ENCODE measurements at regions not wholly inside any gene's neighbourhood (a gene's known extent, or its start where the extent isn't known, plus 50 kb on each side); places are given as distances from the start of the nearest gene placed in this dataset.

DNA sequence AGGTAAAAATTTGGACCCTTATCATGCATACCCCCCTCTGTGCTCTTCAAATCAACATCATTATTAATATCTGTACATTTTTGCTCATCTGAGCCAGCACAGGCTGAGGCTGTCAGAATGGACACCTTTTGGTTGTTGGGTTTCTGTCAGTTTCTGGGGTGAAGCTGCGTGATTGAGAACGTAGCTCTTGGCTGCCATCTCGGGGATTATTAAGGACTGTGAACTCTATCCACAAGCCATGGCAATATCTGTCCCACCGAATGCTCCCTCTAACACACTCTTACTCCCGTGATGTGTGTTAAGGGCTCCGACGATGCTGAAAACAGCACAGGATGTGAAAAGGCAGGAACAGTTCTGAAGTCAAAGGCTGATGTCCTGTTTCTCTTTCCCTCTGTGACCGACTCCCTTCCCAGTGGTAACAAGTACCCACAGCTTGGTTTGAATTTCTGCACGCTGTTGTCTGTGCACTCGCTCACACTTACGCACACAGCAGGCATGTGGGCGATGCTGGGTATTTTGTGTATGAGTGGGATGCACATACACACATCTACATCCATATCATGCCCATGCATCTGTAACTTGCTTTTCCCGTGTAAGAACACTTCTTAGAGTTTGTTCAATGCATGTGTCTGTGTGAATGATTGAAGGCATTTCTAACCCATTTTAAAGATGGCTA is 405.6 kb downstream of the TMEM121 start:
- peak in 3 of 7 donors; percentile 1 to 60 (median 3) for DNase-seq
- no peaks in the 10 kb centered on the region for H3K27me3 ChIP-seq
- no peak for TF ChIP-seq POLR2A (IDR thresholded peaks at IDR 0.05)
- TF ChIP-seq, protein P1, sequence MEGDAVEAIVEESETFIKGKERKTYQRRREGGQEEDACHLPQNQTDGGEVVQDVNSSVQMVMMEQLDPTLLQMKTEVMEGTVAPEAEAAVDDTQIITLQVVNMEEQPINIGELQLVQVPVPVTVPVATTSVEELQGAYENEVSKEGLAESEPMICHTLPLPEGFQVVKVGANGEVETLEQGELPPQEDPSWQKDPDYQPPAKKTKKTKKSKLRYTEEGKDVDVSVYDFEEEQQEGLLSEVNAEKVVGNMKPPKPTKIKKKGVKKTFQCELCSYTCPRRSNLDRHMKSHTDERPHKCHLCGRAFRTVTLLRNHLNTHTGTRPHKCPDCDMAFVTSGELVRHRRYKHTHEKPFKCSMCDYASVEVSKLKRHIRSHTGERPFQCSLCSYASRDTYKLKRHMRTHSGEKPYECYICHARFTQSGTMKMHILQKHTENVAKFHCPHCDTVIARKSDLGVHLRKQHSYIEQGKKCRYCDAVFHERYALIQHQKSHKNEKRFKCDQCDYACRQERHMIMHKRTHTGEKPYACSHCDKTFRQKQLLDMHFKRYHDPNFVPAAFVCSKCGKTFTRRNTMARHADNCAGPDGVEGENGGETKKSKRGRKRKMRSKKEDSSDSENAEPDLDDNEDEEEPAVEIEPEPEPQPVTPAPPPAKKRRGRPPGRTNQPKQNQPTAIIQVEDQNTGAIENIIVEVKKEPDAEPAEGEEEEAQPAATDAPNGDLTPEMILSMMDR (IDR thresholded peaks at IDR 0.05) = no peak
- no peaks in the 10 kb centered on the region for H3K4me1 ChIP-seq (replicated peaks in 1 of 2)
- no peaks in the 10 kb centered on the region for H3K36me3 ChIP-seq (replicated peaks in 1 of 2)
- intact Hi-C loops (cut with DNase I) = no loop called here
- H3K4me3 ChIP-seq = no peak overlapping the region
- no peaks in the 10 kb centered on the region for H3K9me3 ChIP-seq (replicated peaks in 1 of 3)
- H3K27ac ChIP-seq = no peak overlapping the region
- 51 to 68% (median 62%) methylated on average over 13 of the region's 13 CpGs for WGBS, 4 donors

DNA sequence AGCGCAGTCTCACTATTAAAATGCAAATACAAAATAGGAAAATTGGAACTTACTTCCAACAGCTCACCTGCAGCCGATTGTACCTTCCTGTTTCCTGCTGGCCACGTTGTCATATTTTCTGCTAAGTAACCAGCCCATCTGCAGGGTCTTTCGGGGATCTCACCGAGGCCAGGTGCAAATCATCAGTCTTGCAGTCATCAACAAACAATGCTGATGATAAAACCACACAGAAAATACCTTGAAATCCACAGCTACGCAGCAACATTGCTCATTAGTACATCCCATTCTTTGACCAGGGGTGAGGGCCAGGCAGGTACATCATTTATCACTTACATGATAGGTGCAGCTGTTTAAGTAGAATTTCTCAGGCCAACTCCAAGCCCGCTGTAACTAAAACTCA is 406.9 kb downstream of the TMEM121 start:
- WGBS, 4 donors = 60 to 67% (median 63%) methylated on average over 7 of the region's 7 CpGs
- intact Hi-C loops (cut with DNase I) = no loop called here
- Histone ChIP-seq H3K27ac (no peak overlapping the region), H3K4me1 (replicated peaks in 1 of 2) (no peaks in the 10 kb centered on the region), H3K27me3 (no peaks in the 10 kb centered on the region), H3K9me3 (replicated peaks in 1 of 3) (no peaks in the 10 kb centered on the region), H3K36me3 (replicated peaks in 1 of 2) (no peaks in the 10 kb centered on the region), H3K4me3 (no peak overlapping the region)
- TF ChIP-seq, protein P1 (IDR thresholded peaks at IDR 0.05) = no peak
- TF ChIP-seq POLR2A (IDR thresholded peaks at IDR 0.05) = no peak
- peak in 2 of 7 donors; percentile 2 to 13 for DNase-seq

DNA sequence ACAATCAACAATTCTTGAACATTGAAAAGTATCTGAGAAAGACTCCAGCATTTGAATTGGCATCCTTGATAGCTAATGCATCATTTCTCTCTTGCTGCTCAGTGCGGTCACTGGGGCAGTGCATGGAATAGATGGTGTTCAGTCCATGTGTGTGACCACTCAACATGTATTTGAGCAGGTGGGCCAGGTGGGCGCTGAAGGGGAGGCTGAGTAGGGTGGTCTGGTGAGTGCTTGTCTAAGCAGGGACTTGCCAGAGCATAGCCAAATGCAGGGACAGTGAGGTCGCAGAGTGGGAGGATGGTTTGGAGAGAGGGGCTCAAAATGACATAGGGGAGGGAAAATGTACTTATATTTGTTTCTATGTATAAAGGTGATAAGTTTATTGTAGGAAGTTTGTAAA is 409.0 kb downstream of the TMEM121 start:
- TF ChIP-seq, protein P1 (IDR thresholded peaks at IDR 0.05) = no peak
- TF ChIP-seq POLR2A (IDR thresholded peaks at IDR 0.05) = no peak
- WGBS, 4 donors = 62 to 74% (median 66%) methylated on average over 3 of the region's 3 CpGs
- Histone ChIP-seq H3K27ac (no peak overlapping the region), H3K4me3 (no peak overlapping the region), H3K9me3 (replicated peaks in 1 of 3) (no peaks in the 10 kb centered on the region), H3K4me1 (replicated peaks in 1 of 2) (no peaks in the 10 kb centered on the region), H3K27me3 (no peaks in the 10 kb centered on the region), H3K36me3 (replicated peaks in 1 of 2) (no peaks in the 10 kb centered on the region)
- intact Hi-C loops (cut with DNase I) = no loop called here
- DNase-seq = peak in 2 of 7 donors; percentile 2 to 23

DNA sequence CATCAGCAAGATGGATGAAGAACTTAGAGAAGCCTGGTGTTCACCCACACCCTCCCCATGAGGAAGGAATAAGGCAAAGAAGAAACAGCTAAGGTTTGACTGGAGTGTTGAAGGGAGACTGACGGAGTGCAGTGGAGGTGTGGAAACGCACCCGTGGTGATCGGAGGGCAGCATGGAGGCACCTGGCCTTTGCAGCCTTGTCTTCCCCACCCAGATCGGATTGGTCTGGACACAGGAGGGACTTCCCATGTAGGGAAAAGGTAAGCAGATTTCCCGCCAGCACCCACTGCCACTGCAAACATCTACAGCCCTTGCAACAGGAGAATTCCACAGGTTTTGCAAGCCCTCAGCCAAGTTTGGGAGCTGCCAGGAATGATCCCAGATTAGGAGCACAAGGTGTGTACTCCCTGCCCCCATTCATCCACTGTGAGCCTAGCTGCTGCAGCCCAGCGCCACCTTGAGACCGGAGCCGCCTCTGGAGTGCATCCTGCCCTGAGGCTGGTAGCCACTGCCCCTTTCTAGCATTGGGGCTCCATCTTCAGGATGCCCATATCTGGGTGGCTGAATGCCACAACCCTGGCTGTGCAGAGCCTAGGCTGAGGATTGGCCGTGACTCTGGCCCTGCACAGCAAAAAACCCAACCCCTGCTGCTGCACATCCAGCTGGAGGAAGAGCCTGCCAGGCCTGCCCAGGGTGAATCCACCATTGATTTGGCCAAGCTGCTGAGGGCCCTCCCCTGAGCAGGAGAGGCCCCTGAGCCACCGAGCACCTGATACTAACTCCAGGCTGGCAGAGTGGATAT is 411.1 kb downstream of the TMEM121 start:
- WGBS, 4 donors = 69 to 84% (median 77%) methylated on average over 8 to 11 of the region's 11 CpGs
- Histone ChIP-seq H3K4me1 (replicated peaks in 1 of 2) (no peaks in the 10 kb centered on the region), H3K9me3 (replicated peaks in 1 of 3) (no peaks in the 10 kb centered on the region)

More for the DNA sequence above, 411.1 kb downstream of the TMEM121 start:
- intact Hi-C loops (cut with DNase I) = no loop called here
- TF ChIP-seq, protein P1 (IDR thresholded peaks at IDR 0.05) = no peak
- no peak for TF ChIP-seq POLR2A (IDR thresholded peaks at IDR 0.05)
- H3K27ac ChIP-seq = no peak overlapping the region
- H3K36me3 ChIP-seq (replicated peaks in 1 of 2) = no peaks in the 10 kb centered on the region
- H3K4me3 ChIP-seq = no peak overlapping the region
- no peaks in the 10 kb centered on the region for H3K27me3 ChIP-seq
- DNase-seq = peak in 2 of 7 donors; percentile 10 to 35
